ENCODE measurements at regions not wholly inside any gene's neighbourhood (a gene's known extent, or its start where the extent isn't known, plus 50 kb on each side); places are given as distances from the start of the nearest gene placed in this dataset.

DNA sequence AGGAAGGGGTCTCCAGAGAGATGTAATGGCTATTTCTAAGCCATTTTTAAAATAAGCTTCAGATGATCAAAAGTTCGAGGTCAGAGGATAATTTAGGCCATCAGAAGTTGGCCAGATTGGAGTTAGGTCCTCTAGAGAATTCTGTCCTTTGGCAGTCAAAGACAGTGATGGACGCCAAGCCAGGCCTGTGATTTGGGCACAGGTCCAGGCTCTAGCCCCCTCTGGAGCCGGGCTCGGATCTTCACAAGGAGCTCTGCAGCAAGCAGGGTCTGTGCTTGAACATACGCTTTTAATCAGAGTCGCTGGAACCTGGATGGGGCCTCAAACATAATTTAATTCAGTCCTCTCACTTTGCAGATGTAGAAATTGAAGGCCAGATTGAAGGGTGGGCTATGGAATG is 151.4 kb upstream of the BCL6 start (continued):
- TF ChIP-seq ZNF664 (tag by site-specific recombination; IDR thresholded peaks at IDR 0.05): no peak

DNA sequence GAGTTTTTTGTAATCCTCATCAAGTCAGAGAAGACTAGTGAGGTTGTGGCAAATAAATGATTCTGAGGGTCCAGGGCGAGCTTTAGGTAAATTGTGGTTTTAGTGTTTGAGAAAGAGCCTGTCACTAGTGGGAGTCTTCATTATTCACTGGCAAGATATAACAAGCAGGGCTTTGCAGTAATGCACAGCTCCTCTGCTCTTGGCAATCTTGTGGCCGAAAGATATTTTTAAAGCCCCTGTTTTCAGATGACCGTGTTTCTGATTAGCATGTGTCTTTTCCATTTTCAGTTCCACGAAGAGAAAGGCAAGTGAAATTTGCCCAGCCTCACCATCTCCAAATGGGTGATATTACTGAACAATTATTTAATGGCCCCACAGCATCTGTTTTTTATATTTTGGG is 154.0 kb upstream of the BCL6 start:
- CTCF ChIA-PET: no interaction called here
- Histone ChIP-seq H3K4me3 (ENCODE audit: low read depth, low read length) (no peak overlapping the region), H3K27ac (ENCODE audit: extremely low read depth, low read depth, low read length) (no peak overlapping the region)

DNA sequence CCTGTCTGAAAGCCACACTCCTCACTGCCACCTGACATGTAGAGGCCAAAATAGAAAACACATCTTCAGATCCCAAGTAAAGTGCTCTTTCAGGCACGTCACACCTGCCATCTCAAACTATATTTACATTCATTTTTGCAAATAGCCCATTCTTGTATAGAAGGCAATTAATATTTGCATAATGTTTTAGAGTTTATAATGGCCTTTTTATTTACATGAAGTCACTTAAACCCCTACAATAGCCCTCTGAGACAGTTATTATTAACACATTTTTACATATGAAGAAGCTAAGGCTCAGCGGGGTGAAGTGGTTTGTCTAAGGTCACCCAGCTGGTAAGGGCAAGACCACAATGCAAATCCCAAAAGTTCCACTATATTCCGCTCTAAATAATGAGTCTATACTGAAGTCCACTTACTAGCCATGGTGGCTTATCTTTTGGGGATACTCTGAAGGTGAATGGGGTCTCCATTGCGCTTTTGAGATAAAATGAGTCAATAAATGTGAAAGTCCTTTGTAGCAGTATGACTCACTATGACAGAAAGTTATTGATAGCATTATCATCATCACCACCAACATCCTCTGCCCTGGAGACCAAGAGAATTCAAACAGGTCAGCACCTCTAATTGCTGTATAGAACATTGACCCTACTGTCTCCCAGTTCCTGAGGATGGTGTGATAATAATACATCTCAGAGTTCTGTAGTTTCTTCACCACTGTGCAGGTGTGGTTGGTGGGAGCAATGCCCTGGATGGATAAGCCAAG is 155.9 kb upstream of the BCL6 start:
- H3K4me1 ChIP-seq (ENCODE audit: control insufficient read depth, insufficient read depth, low read length): no peaks in the 10 kb centered on the region
- H3K4me3 ChIP-seq (ENCODE audit: low read depth, low read length): no peak overlapping the region
- H3K9me3 ChIP-seq (ENCODE audit: control insufficient read depth, insufficient read depth, low read depth, low read length): no peaks in the 10 kb centered on the region
- H3K27ac ChIP-seq (ENCODE audit: extremely low read depth, low read depth, low read length): no peak overlapping the region
- ChIA-PET POLR2A (no interaction called here), CTCF (no interaction called here)
- TF ChIP-seq KLF7 (tag by site-specific recombination; IDR thresholded peaks at IDR 0.05; ENCODE audit: borderline replicate concordance) (no peak), ZNF302 (tag by site-specific recombination; IDR thresholded peaks at IDR 0.05; ENCODE audit: low read depth) (no peak), ZNF600 (tag by site-specific recombination; IDR thresholded peaks at IDR 0.05) (no peak), GLI4 (tag by site-specific recombination; IDR thresholded peaks at IDR 0.05) (no peak), GLI2 (tag by site-specific recombination; IDR thresholded peaks at IDR 0.05; ENCODE audit: borderline replicate concordance, low read depth) (no peak)
- TF ChIP-seq, protein P1, sequence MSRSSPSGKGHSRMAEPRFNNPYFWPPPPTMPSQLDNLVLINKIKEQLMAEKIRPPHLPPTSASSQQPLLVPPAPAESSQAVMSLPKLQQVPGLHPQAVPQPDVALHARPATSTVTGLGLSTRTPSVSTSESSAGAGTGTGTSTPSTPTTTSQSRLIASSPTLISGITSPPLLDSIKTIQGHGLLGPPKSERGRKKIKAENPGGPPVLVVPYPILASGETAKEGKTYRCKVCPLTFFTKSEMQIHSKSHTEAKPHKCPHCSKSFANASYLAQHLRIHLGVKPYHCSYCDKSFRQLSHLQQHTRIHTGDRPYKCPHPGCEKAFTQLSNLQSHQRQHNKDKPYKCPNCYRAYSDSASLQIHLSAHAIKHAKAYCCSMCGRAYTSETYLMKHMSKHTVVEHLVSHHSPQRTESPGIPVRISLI (tag by site-specific recombination; IDR thresholded peaks at IDR 0.05): no peak
- no peaks in the 10 kb centered on the region for H3K36me3 ChIP-seq (ENCODE audit: control insufficient read depth in 2 of 2, insufficient read depth in 1 of 2, low read length in 2 of 2)

More for the DNA sequence above, 154.0 kb upstream of the BCL6 start:
- POLR2A ChIA-PET: no interaction called here
- TF ChIP-seq ZNF433 (tag by site-specific recombination; IDR thresholded peaks at IDR 0.05; ENCODE audit: low read depth) (no peak), ZSCAN30 (tag by site-specific recombination; IDR thresholded peaks at IDR 0.05) (no peak), ZNF274 (IDR thresholded peaks at IDR 0.05; ENCODE audit: low read length) (no peak), ZNF274 (tag by site-specific recombination; IDR thresholded peaks at IDR 0.05; ENCODE audit: borderline replicate concordance) (no peak), ZNF423 (tag by site-specific recombination; IDR thresholded peaks at IDR 0.05) (no peak), ZNF19 (tag by site-specific recombination; IDR thresholded peaks at IDR 0.05; ENCODE audit: low read depth) (no peak), ZNF16 (tag by site-specific recombination; IDR thresholded peaks at IDR 0.05; ENCODE audit: low read depth) (no peak), SP3 (tag by site-specific recombination; IDR thresholded peaks at IDR 0.05) (no peak), TRIM28 (IDR thresholded peaks at IDR 0.05; ENCODE audit: borderline replicate concordance, low read length) (no peak), ZNF791 (tag by site-specific recombination; IDR thresholded peaks at IDR 0.05) (no peak), ZNF239 (tag by site-specific recombination; IDR thresholded peaks at IDR 0.05) (no peak)
- TF ChIP-seq, protein P2, sequence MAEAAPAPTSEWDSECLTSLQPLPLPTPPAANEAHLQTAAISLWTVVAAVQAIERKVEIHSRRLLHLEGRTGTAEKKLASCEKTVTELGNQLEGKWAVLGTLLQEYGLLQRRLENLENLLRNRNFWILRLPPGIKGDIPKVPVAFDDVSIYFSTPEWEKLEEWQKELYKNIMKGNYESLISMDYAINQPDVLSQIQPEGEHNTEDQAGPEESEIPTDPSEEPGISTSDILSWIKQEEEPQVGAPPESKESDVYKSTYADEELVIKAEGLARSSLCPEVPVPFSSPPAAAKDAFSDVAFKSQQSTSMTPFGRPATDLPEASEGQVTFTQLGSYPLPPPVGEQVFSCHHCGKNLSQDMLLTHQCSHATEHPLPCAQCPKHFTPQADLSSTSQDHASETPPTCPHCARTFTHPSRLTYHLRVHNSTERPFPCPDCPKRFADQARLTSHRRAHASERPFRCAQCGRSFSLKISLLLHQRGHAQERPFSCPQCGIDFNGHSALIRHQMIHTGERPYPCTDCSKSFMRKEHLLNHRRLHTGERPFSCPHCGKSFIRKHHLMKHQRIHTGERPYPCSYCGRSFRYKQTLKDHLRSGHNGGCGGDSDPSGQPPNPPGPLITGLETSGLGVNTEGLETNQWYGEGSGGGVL (tag by site-specific recombination; IDR thresholded peaks at IDR 0.05): no peak
- TF ChIP-seq, protein P3, sequence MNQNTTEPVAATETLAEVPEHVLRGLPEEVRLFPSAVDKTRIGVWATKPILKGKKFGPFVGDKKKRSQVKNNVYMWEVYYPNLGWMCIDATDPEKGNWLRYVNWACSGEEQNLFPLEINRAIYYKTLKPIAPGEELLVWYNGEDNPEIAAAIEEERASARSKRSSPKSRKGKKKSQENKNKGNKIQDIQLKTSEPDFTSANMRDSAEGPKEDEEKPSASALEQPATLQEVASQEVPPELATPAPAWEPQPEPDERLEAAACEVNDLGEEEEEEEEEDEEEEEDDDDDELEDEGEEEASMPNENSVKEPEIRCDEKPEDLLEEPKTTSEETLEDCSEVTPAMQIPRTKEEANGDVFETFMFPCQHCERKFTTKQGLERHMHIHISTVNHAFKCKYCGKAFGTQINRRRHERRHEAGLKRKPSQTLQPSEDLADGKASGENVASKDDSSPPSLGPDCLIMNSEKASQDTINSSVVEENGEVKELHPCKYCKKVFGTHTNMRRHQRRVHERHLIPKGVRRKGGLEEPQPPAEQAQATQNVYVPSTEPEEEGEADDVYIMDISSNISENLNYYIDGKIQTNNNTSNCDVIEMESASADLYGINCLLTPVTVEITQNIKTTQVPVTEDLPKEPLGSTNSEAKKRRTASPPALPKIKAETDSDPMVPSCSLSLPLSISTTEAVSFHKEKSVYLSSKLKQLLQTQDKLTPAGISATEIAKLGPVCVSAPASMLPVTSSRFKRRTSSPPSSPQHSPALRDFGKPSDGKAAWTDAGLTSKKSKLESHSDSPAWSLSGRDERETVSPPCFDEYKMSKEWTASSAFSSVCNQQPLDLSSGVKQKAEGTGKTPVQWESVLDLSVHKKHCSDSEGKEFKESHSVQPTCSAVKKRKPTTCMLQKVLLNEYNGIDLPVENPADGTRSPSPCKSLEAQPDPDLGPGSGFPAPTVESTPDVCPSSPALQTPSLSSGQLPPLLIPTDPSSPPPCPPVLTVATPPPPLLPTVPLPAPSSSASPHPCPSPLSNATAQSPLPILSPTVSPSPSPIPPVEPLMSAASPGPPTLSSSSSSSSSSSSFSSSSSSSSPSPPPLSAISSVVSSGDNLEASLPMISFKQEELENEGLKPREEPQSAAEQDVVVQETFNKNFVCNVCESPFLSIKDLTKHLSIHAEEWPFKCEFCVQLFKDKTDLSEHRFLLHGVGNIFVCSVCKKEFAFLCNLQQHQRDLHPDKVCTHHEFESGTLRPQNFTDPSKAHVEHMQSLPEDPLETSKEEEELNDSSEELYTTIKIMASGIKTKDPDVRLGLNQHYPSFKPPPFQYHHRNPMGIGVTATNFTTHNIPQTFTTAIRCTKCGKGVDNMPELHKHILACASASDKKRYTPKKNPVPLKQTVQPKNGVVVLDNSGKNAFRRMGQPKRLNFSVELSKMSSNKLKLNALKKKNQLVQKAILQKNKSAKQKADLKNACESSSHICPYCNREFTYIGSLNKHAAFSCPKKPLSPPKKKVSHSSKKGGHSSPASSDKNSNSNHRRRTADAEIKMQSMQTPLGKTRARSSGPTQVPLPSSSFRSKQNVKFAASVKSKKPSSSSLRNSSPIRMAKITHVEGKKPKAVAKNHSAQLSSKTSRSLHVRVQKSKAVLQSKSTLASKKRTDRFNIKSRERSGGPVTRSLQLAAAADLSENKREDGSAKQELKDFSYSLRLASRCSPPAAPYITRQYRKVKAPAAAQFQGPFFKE (tag by site-specific recombination; IDR thresholded peaks at IDR 0.05; ENCODE audit: borderline replicate concordance): no peak
- H3K4me1 ChIP-seq (ENCODE audit: control insufficient read depth, insufficient read depth, low read length): no peaks in the 10 kb centered on the region
- no peaks in the 10 kb centered on the region for H3K9me3 ChIP-seq (ENCODE audit: control insufficient read depth, insufficient read depth, low read depth, low read length)
- no peaks in the 10 kb centered on the region for H3K36me3 ChIP-seq (ENCODE audit: control insufficient read depth in 2 of 2, insufficient read depth in 1 of 2, low read length in 2 of 2)

All from HEK293 (cell line).